T-cell (primary cell): ENCODE measurements at regions not wholly inside any gene's neighbourhood (a gene's known extent, or its start where the extent isn't known, plus 50 kb on each side); places are given as distances from the start of the nearest gene placed in this dataset.

Experiments
- ATAC-seq, 4 experiments: fragments of 200-7000 bp in 3 of 4; fragments of 150-1000 bp in 1 of 4; cut with Tn5 transposase; replicated peaks in 1 of 4; 1 replicate in 3 of 4; 2 replicates in 1 of 4; pipeline ENCODE4 v1.10.0; 2021; ENCODE audit warnings: moderate library complexity in 3 of 4, mild to moderate bottlenecking in 2 of 4, moderate number of reproducible peaks in 1 of 4
- CTCF ChIA-PET, 2 donors: fragments of 300-600 bp; sonication (Branson Sonifier 250); formaldehyde crosslinking; loops; one replicate each; lab custom pipeline; 2022; ENCODE audit warnings: antibody characterized with exemption in 2 of 2; lab: Charles Lee
- POLR2A ChIA-PET, 2 donors: fragments of 300-600 bp; sonication (Branson Sonifier 250); formaldehyde crosslinking; loops; one replicate each; lab custom pipeline; 2022; ENCODE audit warnings: antibody characterized with exemption in 2 of 2; lab: Charles Lee
- DNase-seq, 35 experiments: peaks; one replicate each; pipeline versions ENCODE4 v3.0.0 to v3.0.0-alpha.2; 2013 to 2023
- H3K27ac ChIP-seq: one replicate; pipeline ENCODE4 v1.5.1; 2013; ENCODE audit warnings: low read length
- H3K27me3 ChIP-seq, 2 experiments: replicated peaks in 1 of 2; 1 replicate in 1 of 2; 2 replicates in 1 of 2; pipeline versions ENCODE4 v1.6.1 to v1.7.0; 2013; ENCODE audit warnings: low read length in 1 of 2, mixed read lengths in 1 of 2; ENCODE audit not compliant: control insufficient read depth in 2 of 2, insufficient read depth in 2 of 2; ENCODE audit errors: extremely low read depth in 1 of 2
- H3K36me3 ChIP-seq, 2 donors: 1 replicate in 1 of 2; 2 replicates in 1 of 2; pipeline versions ENCODE4 v1.6.1 to v1.7.0; 2013; ENCODE audit warnings: low read length in 1 of 2; ENCODE audit not compliant: control insufficient read depth in 2 of 2, insufficient read depth in 1 of 2; ENCODE audit errors: extremely low read depth in 1 of 2
- H3K4me1 ChIP-seq, 2 experiments: 1 replicate in 1 of 2; 2 replicates in 1 of 2; pipeline versions ENCODE4 v1.6.1 to v1.7.0; 2013; ENCODE audit warnings: low read length in 2 of 2, mixed read lengths in 1 of 2; ENCODE audit not compliant: insufficient read depth in 2 of 2, control insufficient read depth in 1 of 2; ENCODE audit errors: extremely low read depth in 1 of 2
- H3K4me3 ChIP-seq, 2 donors: 1 replicate in 1 of 2; 2 replicates in 1 of 2; pipeline versions ENCODE4 v1.5.1 to v1.7.0; 2013; ENCODE audit warnings: mild to moderate bottlenecking in 2 of 2, low read length in 1 of 2, moderate library complexity in 1 of 2; ENCODE audit not compliant: control insufficient read depth in 1 of 2; ENCODE audit errors: extremely low read depth in 1 of 2
- H3K9me3 ChIP-seq: 2 replicates; pipeline ENCODE4 v1.7.0; 2013
- H3K27ac Mint-ChIP-seq, 2 donors: one replicate each; pipeline ENCODE4 v1.8.0; 2020 to 2021; ENCODE audit warnings: mild to moderate bottlenecking in 2 of 2, mixed read lengths in 2 of 2
- H3K27me3 Mint-ChIP-seq, 2 donors: one replicate each; pipeline ENCODE4 v1.8.0; 2021 to 2022; ENCODE audit warnings: mixed read lengths in 2 of 2
- H3K36me3 Mint-ChIP-seq: one replicate; pipeline ENCODE4 v1.8.0; 2021; ENCODE audit warnings: mixed read lengths
- H3K4me1 Mint-ChIP-seq, 3 donors: one replicate each; pipeline ENCODE4 v1.8.0; 2020 to 2022; ENCODE audit warnings: mixed read lengths in 3 of 3, mild to moderate bottlenecking in 1 of 3
- H3K4me3 Mint-ChIP-seq, 3 donors: one replicate each; pipeline ENCODE4 v1.8.0; 2020 to 2022; ENCODE audit warnings: mild to moderate bottlenecking in 3 of 3, mixed read lengths in 3 of 3, moderate library complexity in 3 of 3
- H3K9me3 Mint-ChIP-seq, 3 donors: one replicate each; pipeline ENCODE4 v1.8.0; 2020 to 2022; ENCODE audit warnings: mixed read lengths in 3 of 3
- WGBS: methylation state at CpG from one replicate; pipeline ENCODE4 v1.1.5; 2013; ENCODE audit warnings: missing lambda C conversion rate; ENCODE audit not compliant: insufficient coverage; 5-methylcytosine and 5-hydroxymethylcytosine counted together

- POLR2A ChIA-PET: no interaction called here
- no peaks in the 10 kb centered on the region for H3K36me3 Mint-ChIP-seq
- no peaks in the 10 kb centered on the region for H3K9me3 ChIP-seq
- CTCF ChIA-PET: interaction anchor here in 1 of 2 donors (0.9 kb wide), 1 partner anchor 17 kb away, joined by 3 read pairs; no protein-coding TSS in a partner anchor
- DNase-seq: no peak
- H3K27me3 ChIP-seq: peaks cover 0 to 3% of the 10 kb centered on the region in 2 experiments
- H3K4me1 ChIP-seq: no peaks in the 10 kb centered on the region
- peaks cover 0 to 7% (median 0%) of the 10 kb centered on the region in 3 donors for H3K4me1 Mint-ChIP-seq
- H3K27ac Mint-ChIP-seq: no peak overlapping the region
- no peak overlapping the region for H3K4me3 ChIP-seq
- H3K36me3 ChIP-seq: no peaks in the 10 kb centered on the region
- H3K9me3 Mint-ChIP-seq: no peaks in the 10 kb centered on the region
- peaks cover 3 to 8% of the 10 kb centered on the region in 2 donors for H3K27me3 Mint-ChIP-seq
- ATAC-seq: no peak
- no peak overlapping the region for H3K4me3 Mint-ChIP-seq
- H3K27ac ChIP-seq: no peak overlapping the region
- no CpG with 5 or more reads among the region's 5 CpGs for WGBS
Measured at GRCh38 chr12:67026487-67027246, 242.5 kb upstream of the CAND1 start.

GRCh38 chr12:67028529-67028928 lies 240.6 kb upstream of the CAND1 start:
- H3K4me1 Mint-ChIP-seq: peaks cover 0 to 7% (median 0%) of the 10 kb centered on the region in 3 donors
- Histone ChIP-seq H3K4me3 (no peak overlapping the region), H3K27ac (no peak overlapping the region), H3K36me3 (no peaks in the 10 kb centered on the region), H3K9me3 (no peaks in the 10 kb centered on the region), H3K27me3 (peaks cover 0 to 3% of the 10 kb centered on the region in 2 experiments), H3K4me1 (no peaks in the 10 kb centered on the region)
- H3K36me3 Mint-ChIP-seq: no peaks in the 10 kb centered on the region
- peaks cover 2 to 11% of the 10 kb centered on the region in 2 donors for H3K27me3 Mint-ChIP-seq
- no peak for DNase-seq
- POLR2A ChIA-PET: no interaction called here
- no peak for ATAC-seq
- CTCF ChIA-PET: no interaction called here
- H3K9me3 Mint-ChIP-seq: no peaks in the 10 kb centered on the region
- WGBS: no CpG with 5 or more reads among the region's 2 CpGs
- H3K27ac Mint-ChIP-seq: no peak overlapping the region
- H3K4me3 Mint-ChIP-seq: no peak overlapping the region

GRCh38 chr12:67034110-67034879 lies 234.9 kb upstream of the CAND1 start:
- H3K4me1 Mint-ChIP-seq: peaks cover 0 to 4% (median 0%) of the 10 kb centered on the region in 3 donors
- Histone ChIP-seq H3K27ac (no peak overlapping the region), H3K4me3 (no peak overlapping the region), H3K4me1 (no peaks in the 10 kb centered on the region), H3K27me3 (no peaks in the 10 kb centered on the region), H3K36me3 (no peaks in the 10 kb centered on the region), H3K9me3 (no peaks in the 10 kb centered on the region)
- POLR2A ChIA-PET: no interaction called here
- CTCF ChIA-PET: no interaction called here
- peaks cover 1 to 9% of the 10 kb centered on the region in 2 donors for H3K27me3 Mint-ChIP-seq
- ATAC-seq: no peak
- H3K36me3 Mint-ChIP-seq: no peaks in the 10 kb centered on the region
- H3K27ac Mint-ChIP-seq: no peak overlapping the region
- no peak overlapping the region for H3K4me3 Mint-ChIP-seq
- H3K9me3 Mint-ChIP-seq: no peaks in the 10 kb centered on the region
- WGBS: 67% methylated on average over 4 of the region's 7 CpGs
- DNase-seq: no peak

- no peaks in the 10 kb centered on the region for H3K36me3 Mint-ChIP-seq
- Histone ChIP-seq H3K4me3 (no peak overlapping the region), H3K36me3 (no peaks in the 10 kb centered on the region), H3K27ac (no peak overlapping the region), H3K9me3 (no peaks in the 10 kb centered on the region), H3K4me1 (no peaks in the 10 kb centered on the region), H3K27me3 (no peaks in the 10 kb centered on the region)
- no peak overlapping the region for H3K27ac Mint-ChIP-seq
- WGBS: 100% methylated on average over 1 of the region's 5 CpGs
- ATAC-seq (no peak), DNase-seq (no peak)
- ChIA-PET CTCF (no interaction called here), POLR2A (no interaction called here)
- H3K4me3 Mint-ChIP-seq: no peak overlapping the region
- H3K4me1 Mint-ChIP-seq: peaks cover 0 to 4% (median 0%) of the 10 kb centered on the region in 3 donors
- peaks cover 1 to 9% of the 10 kb centered on the region in 2 donors for H3K27me3 Mint-ChIP-seq
- no peaks in the 10 kb centered on the region for H3K9me3 Mint-ChIP-seq
Measured at GRCh38 chr12:67035121-67035520, 234.0 kb upstream of the CAND1 start.

- no peak overlapping the region for H3K4me3 Mint-ChIP-seq
- Histone ChIP-seq H3K4me1 (no peaks in the 10 kb centered on the region), H3K4me3 (no peak overlapping the region), H3K27me3 (no peaks in the 10 kb centered on the region), H3K27ac (no peak overlapping the region), H3K36me3 (no peaks in the 10 kb centered on the region), H3K9me3 (no peaks in the 10 kb centered on the region)
- H3K27me3 Mint-ChIP-seq: peaks cover 1 to 12% of the 10 kb centered on the region in 2 donors
- POLR2A ChIA-PET: no interaction called here
- H3K9me3 Mint-ChIP-seq: no peaks in the 10 kb centered on the region
- no peaks in the 10 kb centered on the region for H3K4me1 Mint-ChIP-seq
- H3K27ac Mint-ChIP-seq: no peak overlapping the region
- WGBS: 100% methylated on average over 1 of the region's 2 CpGs
- H3K36me3 Mint-ChIP-seq: no peaks in the 10 kb centered on the region
- CTCF ChIA-PET: no interaction called here
- no peak for DNase-seq
- ATAC-seq: no peak
Measured at GRCh38 chr12:67038486-67038885, 230.7 kb upstream of the CAND1 start.

GRCh38 chr12:67039995-67040860 lies 228.9 kb upstream of the CAND1 start:
- Mint-ChIP-seq H3K36me3 (no peaks in the 10 kb centered on the region), H3K4me1 (no peaks in the 10 kb centered on the region), H3K4me3 (no peak overlapping the region), H3K27ac (no peak overlapping the region), H3K9me3 (no peaks in the 10 kb centered on the region), H3K27me3 (peaks cover 1 to 11% of the 10 kb centered on the region in 2 donors)
- CTCF ChIA-PET: no interaction called here
- Histone ChIP-seq H3K27ac (no peak overlapping the region), H3K36me3 (no peaks in the 10 kb centered on the region), H3K9me3 (no peaks in the 10 kb centered on the region), H3K4me1 (no peaks in the 10 kb centered on the region), H3K27me3 (no peaks in the 10 kb centered on the region), H3K4me3 (no peak overlapping the region)
- POLR2A ChIA-PET: interaction anchor here in 1 of 2 donors (0.9 kb wide), 1 partner anchor 71 kb away, joined by 10 read pairs; no protein-coding TSS in a partner anchor
- ATAC-seq (no peak), DNase-seq (no peak)
- 100% methylated on average over 1 of the region's 8 CpGs for WGBS
